ENCODE measurements at regions not wholly inside any gene's neighbourhood (a gene's known extent, or its start where the extent isn't known, plus 50 kb on each side); places are given as distances from the start of the nearest gene placed in this dataset.

- Histone ChIP-seq H3K4me3 (no peak overlapping the region), H3K27ac (no peak overlapping the region)
- no peak for DNase-seq (ENCODE audit: low spot score)
- TF ChIP-seq CTCF (IDR thresholded peaks at IDR 0.05), result no peak
Measured at GRCh38 chr18:33818145-33818544, 240.1 kb downstream of the ASXL3 start.

GRCh38 chr18:33817096-33817495 is 239.1 kb downstream of the ASXL3 start:
- no peak overlapping the region for H3K27ac ChIP-seq
- no peak overlapping the region for H3K4me3 ChIP-seq
- TF ChIP-seq CTCF (IDR thresholded peaks at IDR 0.05), result no peak
- no peak for DNase-seq (ENCODE audit: low spot score)

- no peak for DNase-seq (ENCODE audit: low spot score)
- Histone ChIP-seq H3K27ac (no peak overlapping the region), H3K4me3 (no peak overlapping the region)
- TF ChIP-seq CTCF (IDR thresholded peaks at IDR 0.05), result no peak
Measured at GRCh38 chr18:33814546-33814945, 236.5 kb downstream of the ASXL3 start.

GRCh38 chr18:33812186-33812585 is 234.2 kb downstream of the ASXL3 start:
- no peak for TF ChIP-seq CTCF (IDR thresholded peaks at IDR 0.05)
- no peak for DNase-seq (ENCODE audit: low spot score)
- Histone ChIP-seq H3K4me3 (no peak overlapping the region), H3K27ac (no peak overlapping the region)

- TF ChIP-seq CTCF (IDR thresholded peaks at IDR 0.05), result no peak
- H3K27ac ChIP-seq, result no peak overlapping the region
- DNase-seq (ENCODE audit: low spot score), result no peak
- H3K4me3 ChIP-seq, result no peak overlapping the region
Measured at GRCh38 chr18:33805592-33805991, 227.6 kb downstream of the ASXL3 start.

- H3K4me3 ChIP-seq, result no peak overlapping the region
- no peak for DNase-seq (ENCODE audit: low spot score)
- H3K27ac ChIP-seq, result no peak overlapping the region
- no peak for TF ChIP-seq CTCF (IDR thresholded peaks at IDR 0.05)
Measured at GRCh38 chr18:33804258-33804657, 226.2 kb downstream of the ASXL3 start.

- no peak overlapping the region for H3K4me3 ChIP-seq
- no peak overlapping the region for H3K27ac ChIP-seq
- no peak for TF ChIP-seq CTCF (IDR thresholded peaks at IDR 0.05)
- no peak for DNase-seq (ENCODE audit: low spot score)
Measured at GRCh38 chr18:33803636-33804035, 225.6 kb downstream of the ASXL3 start.
